ENCODE measurements at regions not wholly inside any gene's neighbourhood (a gene's known extent, or its start where the extent isn't known, plus 50 kb on each side); places are given as distances from the start of the nearest gene placed in this dataset.

GRCh38 chr13:83819156-83819555, 63.1 kb downstream of the SLITRK1 start:
- BruUV-seq (replicated peaks) = no TSS peak
- FAIRE-seq (no peak), DNase-seq (ENCODE audit: low read depth, low spot score) (no peak)
- Histone ChIP-seq H3K36me3 (ENCODE audit: control insufficient read depth in 2 of 2, extremely low read depth in 1 of 2, insufficient read depth in 2 of 2, low read length in 2 of 2) (no peaks in the 10 kb centered on the region), H3K4me3 (replicated peaks in 1 of 3; ENCODE audit: insufficient read depth in 1 of 3, low read depth in 1 of 3, low read length in 3 of 3) (no peak overlapping the region), H3K9me1 (replicated peaks; ENCODE audit: control insufficient read depth, extremely low read depth, insufficient read depth, low read length) (no peaks in the 10 kb centered on the region), H3K4me2 (ENCODE audit: insufficient read depth, low read length) (no peak overlapping the region), H4K20me1 (replicated peaks; ENCODE audit: control insufficient read depth, extremely low read depth, insufficient read depth, low read length) (no peaks in the 10 kb centered on the region), H3K9me3 (replicated peaks; ENCODE audit: control insufficient read depth, insufficient read depth, low read length) (peaks cover 2% of the 10 kb centered on the region), H3K79me2 (ENCODE audit: control insufficient read depth, insufficient read depth, low read length) (no peaks in the 10 kb centered on the region), H3K9ac (replicated peaks; ENCODE audit: extremely low read depth, insufficient read depth, low read length) (no peak overlapping the region), H3K27ac (ENCODE audit: insufficient read depth, low read depth, low read length) (no peak overlapping the region), H3K27me3 (ENCODE audit: control insufficient read depth in 2 of 2, insufficient read depth in 2 of 2, low read length in 2 of 2) (no peaks in the 10 kb centered on the region), H3K4me1 (ENCODE audit: control insufficient read depth, extremely low read depth, insufficient read depth, low read length) (no peaks in the 10 kb centered on the region), H2AFZ (ENCODE audit: low read depth, low read length) (no peak overlapping the region)
- ChIA-PET CTCF (no interaction called here), POLR2A (no interaction called here)
- intact Hi-C loops (cut with micrococcal nuclease) (no loop called here), dilution Hi-C loops (cut with MboI; ENCODE audit: extremely low pct_ligation_motif_present, low sequenced_read_pairs) (no loop called here)
- TF ChIP-seq POLR2AphosphoS5 (IDR thresholded peaks at IDR 0.05; ENCODE audit: insufficient read depth, low read depth, low read length) = no peak
- TF ChIP-seq CTCF (IDR thresholded peaks at IDR 0.05; ENCODE audit: extremely low read depth in 1 of 2, insufficient read depth in 1 of 2, low read depth in 1 of 2, low read length in 2 of 2) = no peak
- TF ChIP-seq JUN (IDR thresholded peaks at IDR 0.05; ENCODE audit: borderline replicate concordance, insufficient read depth, insufficient read length, low read depth) = no peak
- TF ChIP-seq FOS (IDR thresholded peaks at IDR 0.05; ENCODE audit: borderline replicate concordance, insufficient read depth, low read length) = no peak
- no peak for TF ChIP-seq EZH2 (IDR thresholded peaks at IDR 0.05; ENCODE audit: borderline replicate concordance, low read depth, low read length, severe bottlenecking)
- no peak for TF ChIP-seq GATA2 (IDR thresholded peaks at IDR 0.05; ENCODE audit: insufficient read depth, insufficient read length, low read depth, low read length)
- no peak for TF ChIP-seq MYC (IDR thresholded peaks at IDR 0.05; ENCODE audit: low read depth, low read length)
- TF ChIP-seq POLR2A (IDR thresholded peaks at IDR 0.05; ENCODE audit: low read depth, low read length) = no peak
- TF ChIP-seq MAX (IDR thresholded peaks at IDR 0.05; ENCODE audit: insufficient read depth, insufficient read length) = no peak

All from endothelial cell of umbilical vein (primary cell).